GM18520 (cell line): ENCODE measurements at regions not wholly inside any gene's neighbourhood (a gene's known extent, or its start where the extent isn't known, plus 50 kb on each side); places are given as distances from the start of the nearest gene placed in this dataset.

Experiments
- ATAC-seq: cut with Tn5 transposase; IDR thresholded peaks from one replicate; pipeline ENCODE4 v1.9.1; 2021; ENCODE audit not compliant: unreplicated experiment

- no peak for ATAC-seq
Observed at GRCh38 chr18:32621034-32621433, 150.4 kb upstream of the GAREM1 start.

DNA sequence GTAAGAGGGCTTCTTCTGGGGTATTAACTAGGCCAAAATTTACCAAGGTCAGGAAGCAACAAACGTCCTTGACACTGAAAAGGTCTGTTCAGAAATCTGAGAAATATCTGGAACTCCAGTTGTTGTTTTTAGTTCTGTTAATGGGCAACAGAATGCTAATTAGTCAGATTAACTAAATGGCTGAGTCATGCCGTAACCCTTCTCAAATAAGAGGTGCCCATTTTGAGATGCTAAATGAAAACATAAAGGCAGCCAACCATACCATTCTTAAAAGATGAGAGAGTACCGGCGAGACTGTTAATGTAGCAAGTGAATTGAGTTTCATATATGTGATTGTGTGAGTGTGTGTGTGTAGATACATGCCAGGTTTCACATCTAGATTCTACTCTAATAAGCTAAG, 147.9 kb upstream of the GAREM1 start:
- ATAC-seq: no peak

- no peak for ATAC-seq
Observed at GRCh38 chr18:32613821-32614220, 143.1 kb upstream of the GAREM1 start.

- no peak for ATAC-seq
Observed at GRCh38 chr18:32612651-32613050, 142.0 kb upstream of the GAREM1 start.

DNA sequence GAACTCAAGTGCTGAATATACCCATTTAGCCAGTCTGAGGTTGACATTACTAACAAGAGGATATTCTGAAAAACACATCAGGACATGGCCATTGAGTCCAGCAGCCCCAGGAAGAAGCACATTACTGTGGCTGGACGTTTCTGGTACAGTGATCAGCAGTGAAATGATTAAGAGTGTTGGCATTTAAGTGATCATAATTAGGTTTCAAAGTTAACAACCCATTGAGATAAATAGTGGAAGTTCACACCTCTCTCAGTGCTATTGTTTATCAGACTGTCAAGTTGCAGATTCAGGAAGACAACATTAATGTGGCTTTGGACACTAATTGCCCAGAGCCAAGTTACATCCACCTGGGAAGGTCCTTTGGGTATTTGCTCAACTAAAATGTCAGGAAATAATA, 139.5 kb upstream of the GAREM1 start:
- ATAC-seq: no peak

DNA sequence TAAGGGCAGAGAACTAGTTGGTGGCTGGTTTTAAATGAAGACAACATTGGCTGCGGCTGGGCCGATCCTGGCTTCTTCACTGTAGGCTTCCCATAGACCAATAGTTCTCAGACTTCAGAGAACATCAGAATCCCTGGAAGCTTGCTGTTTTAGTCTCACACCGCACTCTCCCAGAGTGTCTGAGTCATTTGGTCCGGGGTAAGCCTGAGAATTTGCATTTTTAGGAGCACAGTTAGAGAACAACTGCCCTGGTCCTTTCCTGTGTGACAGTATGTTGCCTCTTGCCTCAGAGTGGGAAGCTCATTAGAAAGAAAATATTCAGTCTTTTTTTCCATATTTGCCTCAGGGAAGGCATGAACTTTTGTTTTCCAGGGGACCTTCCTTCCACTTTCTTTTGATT, 137.1 kb upstream of the GAREM1 start:
- no peak for ATAC-seq

DNA sequence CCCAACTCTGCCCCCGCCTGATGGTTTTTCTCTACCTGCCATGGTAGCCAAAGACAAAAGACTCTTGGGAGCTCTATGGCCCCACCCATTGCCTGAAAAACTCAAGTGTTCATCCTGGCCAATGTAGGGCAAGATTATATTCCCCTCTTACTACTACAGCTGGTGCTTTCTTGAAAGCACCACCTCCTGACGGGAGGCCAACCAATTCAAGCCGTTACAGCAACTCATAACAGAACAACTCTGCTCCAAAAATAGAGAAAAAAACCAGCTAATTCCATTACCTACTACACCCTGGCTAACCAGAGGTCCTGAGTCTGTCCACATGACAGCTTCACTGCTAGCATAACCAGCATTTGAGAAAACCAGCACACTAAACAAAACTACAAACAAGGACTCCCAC, 127.5 kb upstream of the GAREM1 start:
- ATAC-seq: no peak

DNA sequence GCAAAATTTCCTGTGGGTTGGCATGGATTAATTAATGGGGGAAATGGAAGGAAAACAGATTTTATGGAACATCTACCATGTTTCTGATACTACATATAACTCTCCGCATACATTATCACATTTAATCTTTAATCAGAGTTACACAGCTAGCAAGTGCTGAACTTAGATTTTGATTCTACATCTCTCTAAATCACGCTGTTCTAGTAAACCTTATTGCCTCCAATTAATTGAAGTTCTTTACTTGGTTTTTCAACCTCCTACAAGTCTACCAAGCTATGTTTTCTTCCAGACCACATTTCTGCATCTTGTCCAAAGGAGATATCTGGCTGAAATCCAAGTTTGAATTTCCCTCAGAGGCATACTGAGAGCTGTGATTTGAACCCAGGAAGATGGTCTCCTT, 125.8 kb upstream of the GAREM1 start:
- no peak for ATAC-seq

GRCh38 chr18:32595832-32596231, 125.2 kb upstream of the GAREM1 start:
- ATAC-seq: no peak

DNA sequence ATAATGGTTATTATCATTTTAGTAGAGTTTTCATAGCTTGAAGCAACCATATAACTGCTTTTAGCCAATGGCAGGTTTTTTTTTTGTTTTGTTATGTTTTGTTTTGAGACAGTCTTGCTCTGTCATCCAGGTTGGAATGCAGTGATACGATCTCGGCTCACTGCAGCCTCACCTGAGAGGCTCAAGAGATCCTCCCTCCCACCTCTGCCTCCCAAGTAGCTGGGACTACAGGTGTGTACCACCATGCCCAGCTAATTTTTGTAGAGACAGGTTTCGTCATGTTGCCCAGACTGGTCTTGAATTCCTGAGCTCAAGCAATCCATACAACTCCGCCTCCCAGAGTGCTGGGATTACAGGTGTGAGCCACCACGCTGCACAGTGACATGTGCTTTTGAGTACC, 117.5 kb upstream of the GAREM1 start:
- ATAC-seq: no peak

DNA sequence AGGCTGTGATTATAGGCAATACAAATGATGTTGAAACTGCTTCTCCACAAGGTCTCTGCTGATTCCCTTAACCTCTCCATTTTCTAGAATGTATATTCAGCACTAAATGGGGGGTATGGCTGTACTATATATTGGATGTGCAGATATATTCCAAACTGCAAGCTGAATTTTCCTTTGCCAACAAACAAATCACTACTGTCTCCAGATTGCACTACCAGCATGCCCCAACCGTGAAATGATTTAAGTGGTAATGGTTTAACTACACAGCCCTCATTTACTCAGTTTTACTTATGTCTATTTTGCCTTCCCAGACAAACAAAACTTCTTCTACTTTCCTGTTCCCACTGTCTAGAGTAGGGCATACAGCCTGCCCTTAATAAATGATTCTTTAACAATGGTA, 112.7 kb upstream of the GAREM1 start:
- ATAC-seq: no peak

DNA sequence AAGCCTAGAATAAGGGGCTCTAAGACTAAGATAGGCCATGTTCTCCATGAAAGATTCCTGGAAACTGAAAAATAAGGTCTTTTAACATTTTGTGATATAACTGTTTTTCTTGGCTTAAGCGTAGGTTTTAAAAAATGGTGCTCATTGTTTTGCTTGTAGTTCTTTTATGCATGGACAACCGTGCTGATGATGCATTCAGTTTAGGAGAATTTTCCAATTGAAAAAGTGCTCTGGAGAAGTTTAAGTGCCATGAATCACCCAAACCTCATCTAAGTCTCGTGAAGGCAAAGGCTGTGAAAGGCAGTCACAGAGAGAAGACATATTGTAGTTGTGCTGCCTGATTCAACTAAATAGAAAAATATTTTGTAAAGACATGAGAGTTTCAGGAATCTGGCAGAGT, 111.8 kb upstream of the GAREM1 start:
- no peak for ATAC-seq

DNA sequence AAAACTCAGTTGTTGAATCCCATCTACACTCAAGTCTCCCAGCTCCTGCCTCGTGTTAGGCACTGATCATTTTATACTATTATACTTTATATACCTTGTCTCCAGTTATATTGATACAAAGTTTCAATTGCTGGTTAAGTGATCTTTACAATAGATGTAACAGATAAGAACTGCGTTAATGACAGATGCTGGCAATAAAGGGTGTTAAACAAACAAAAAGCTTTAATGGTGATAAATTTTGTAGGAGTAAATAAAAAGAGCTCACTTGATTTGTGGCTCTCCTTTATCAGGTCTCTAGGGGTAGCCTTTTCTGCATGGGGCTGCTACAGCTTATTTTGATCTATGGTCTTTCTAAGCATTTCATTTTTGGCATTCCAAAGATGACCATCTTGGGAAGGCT, 106.9 kb upstream of the GAREM1 start:
- ATAC-seq: no peak

- ATAC-seq: no peak
Observed at GRCh38 chr18:32576296-32576916, 105.7 kb upstream of the GAREM1 start.

- no peak for ATAC-seq
Observed at GRCh38 chr18:32566960-32567359, 96.3 kb upstream of the GAREM1 start.

DNA sequence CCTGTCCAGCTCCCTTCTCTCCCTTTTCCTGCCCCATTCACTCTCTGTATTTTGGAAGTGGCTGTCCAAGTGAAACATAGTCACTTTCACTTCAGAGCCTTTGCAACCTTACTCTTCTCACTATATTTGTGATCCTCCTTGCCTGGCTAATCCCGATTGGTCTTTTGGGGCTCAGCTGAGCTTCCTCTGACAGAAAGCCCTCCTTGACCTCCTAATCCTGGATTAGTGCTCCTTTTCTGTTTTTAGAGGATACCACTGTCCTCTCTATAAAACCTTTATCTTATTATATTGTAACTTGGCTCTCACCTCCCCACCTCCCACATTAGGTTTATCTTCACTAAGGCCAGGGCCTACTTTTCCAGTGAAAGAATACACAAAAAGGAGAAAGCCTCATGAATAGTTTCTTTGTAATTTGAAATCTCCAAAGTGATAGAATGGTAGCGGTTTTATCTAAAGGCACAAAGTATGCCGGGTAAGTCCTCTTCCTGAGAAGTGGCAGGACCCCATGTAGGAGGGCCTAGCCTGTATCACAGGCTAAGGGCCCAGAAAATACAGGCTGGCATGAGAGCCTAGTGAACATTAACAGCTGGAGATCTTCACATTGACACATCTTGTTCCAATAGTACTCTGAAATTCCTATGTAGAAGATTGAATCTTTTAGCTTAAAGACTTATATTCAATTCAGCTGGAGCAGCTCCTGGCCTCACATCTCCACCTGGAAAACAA, 83.1 kb upstream of the GAREM1 start:
- ATAC-seq: no peak

GRCh38 chr18:32553174-32553573, 82.5 kb upstream of the GAREM1 start:
- no peak for ATAC-seq

- ATAC-seq: peak; percentile 87
Observed at GRCh38 chr18:32552421-32553030, 81.8 kb upstream of the GAREM1 start.

GRCh38 chr18:32550963-32551362, 80.3 kb upstream of the GAREM1 start:
- no peak for ATAC-seq

DNA sequence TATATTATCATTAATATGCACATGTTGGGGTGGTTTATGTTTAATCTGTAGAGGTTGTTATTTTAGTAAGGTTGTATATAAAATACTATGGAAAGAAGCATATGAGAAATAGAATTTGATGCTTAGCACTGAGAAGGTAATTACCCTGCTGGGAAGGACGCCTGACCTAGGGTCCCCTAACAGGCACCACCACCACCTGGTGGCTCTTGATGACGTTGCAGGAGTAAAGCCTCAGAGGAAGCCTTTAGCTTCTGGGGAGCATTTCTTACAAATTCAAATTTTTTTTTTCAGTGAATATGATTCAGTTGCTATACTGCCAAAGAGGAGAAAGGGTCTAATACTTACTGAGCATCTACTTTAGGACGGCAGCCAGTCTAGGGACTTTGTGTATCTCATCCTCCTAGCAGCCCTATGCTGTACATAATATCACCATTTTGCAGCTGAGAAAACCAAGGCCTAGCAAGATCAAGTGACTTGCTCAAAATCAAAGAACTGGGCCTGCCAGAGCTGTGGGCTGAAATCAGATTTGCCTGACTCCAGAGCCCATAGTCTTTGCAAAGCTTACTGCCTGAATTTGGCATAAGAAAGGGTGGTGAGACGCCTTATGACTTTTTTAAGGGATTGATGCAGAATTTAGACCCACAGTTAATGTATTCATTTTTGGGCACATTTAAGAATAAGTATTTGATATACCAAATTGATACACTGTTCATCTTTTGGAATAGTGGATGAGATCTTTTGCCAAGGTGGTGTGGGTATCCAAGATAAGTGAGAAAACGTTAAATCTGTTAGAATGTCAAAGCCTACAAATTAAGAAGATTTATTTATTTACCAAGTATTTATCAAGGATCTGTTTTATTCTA, 78.8 kb upstream of the GAREM1 start:
- peak; percentile 57 for ATAC-seq

DNA sequence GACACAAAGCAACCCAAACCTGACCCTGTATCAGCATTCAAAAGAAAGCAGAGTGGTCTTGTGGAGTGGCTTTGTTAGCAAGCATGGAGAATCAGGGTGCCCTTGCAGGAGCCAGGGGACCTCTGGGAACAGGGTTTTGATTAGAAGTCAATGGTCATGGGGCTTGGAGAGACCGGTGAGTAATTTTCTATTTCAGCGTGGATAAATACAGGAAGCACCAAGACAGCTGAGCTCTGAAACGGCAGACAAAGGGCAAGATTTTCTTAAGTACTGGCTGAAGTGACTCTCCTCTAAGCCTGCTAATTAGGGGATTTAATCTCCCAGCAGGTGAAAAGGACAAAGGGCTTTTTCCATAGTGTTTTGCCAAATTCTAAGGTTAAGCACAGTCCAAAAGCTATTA, 78.0 kb upstream of the GAREM1 start:
- ATAC-seq: no peak

DNA sequence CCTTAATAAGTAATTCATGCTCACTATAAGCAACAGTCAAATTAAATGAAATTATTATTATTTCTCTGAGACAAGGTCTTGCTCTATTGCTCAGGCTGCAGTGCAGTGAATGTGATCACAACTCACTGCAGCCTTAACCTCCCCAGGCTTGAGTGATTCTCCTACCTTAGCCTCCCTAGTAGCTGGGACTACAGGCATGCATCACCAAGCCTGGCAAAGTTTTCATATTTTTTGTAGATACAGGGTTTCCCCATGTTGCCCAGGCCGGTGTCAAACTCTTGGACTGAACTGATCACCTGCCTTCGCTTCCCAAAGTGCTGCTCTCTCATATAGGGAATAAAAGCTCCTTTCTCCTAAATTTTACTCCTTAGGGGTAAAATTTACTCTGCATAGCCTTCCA, 74.9 kb upstream of the GAREM1 start:
- no peak for ATAC-seq
